Ecto neural progenitor cell (in vitro differentiated cells): ENCODE measurements at regions not wholly inside any gene's neighbourhood (a gene's known extent, or its start where the extent isn't known, plus 50 kb on each side); places are given as distances from the start of the nearest gene placed in this dataset.

Source experiments
- DNase-seq: peaks from one replicate; pipeline ENCODE4 v3.0.0-alpha.2; 2018; ENCODE audit warnings: low spot score

- DNase-seq, result no peak
Observed at GRCh38 chr6:14455876-14456648, 338.5 kb downstream of the CD83 start.

- DNase-seq, result no peak
Observed at GRCh38 chr6:14456941-14457340, 339.4 kb downstream of the CD83 start.

- DNase-seq, result no peak
Observed at GRCh38 chr6:14458669-14459266, 341.2 kb downstream of the CD83 start.

GRCh38 chr6:14459315-14459714 is 341.7 kb downstream of the CD83 start:
- DNase-seq, result no peak

- no peak for DNase-seq
Observed at GRCh38 chr6:14460556-14460955, 343.0 kb downstream of the CD83 start.

GRCh38 chr6:14462135-14462534 is 344.6 kb downstream of the CD83 start:
- no peak for DNase-seq

GRCh38 chr6:14462566-14462965 is 345.0 kb downstream of the CD83 start:
- DNase-seq, result no peak

- DNase-seq, result no peak
Observed at GRCh38 chr6:14463110-14463509, 345.5 kb downstream of the CD83 start.

GRCh38 chr6:14464055-14464454 is 346.5 kb downstream of the CD83 start:
- DNase-seq, result no peak

GRCh38 chr6:14464716-14465115 is 347.1 kb downstream of the CD83 start:
- DNase-seq, result no peak

- no peak for DNase-seq
Observed at GRCh38 chr6:14466278-14466677, 348.7 kb downstream of the CD83 start.

- DNase-seq, result no peak
Observed at GRCh38 chr6:14467591-14467990, 350.0 kb downstream of the CD83 start.

GRCh38 chr6:14468647-14469321 is 351.2 kb downstream of the CD83 start:
- DNase-seq, result no peak

GRCh38 chr6:14470101-14470500 is 352.5 kb downstream of the CD83 start:
- DNase-seq, result no peak

- no peak for DNase-seq
Observed at GRCh38 chr6:14470671-14471070, 353.1 kb downstream of the CD83 start.

GRCh38 chr6:14472255-14472985 is 354.8 kb downstream of the CD83 start:
- DNase-seq, result no peak

- no peak for DNase-seq
Observed at GRCh38 chr6:14472986-14473337, 355.4 kb downstream of the CD83 start.

- no peak for DNase-seq
Observed at GRCh38 chr6:14474816-14475215, 357.2 kb downstream of the CD83 start.

- no peak for DNase-seq
Observed at GRCh38 chr6:14475306-14475705, 357.7 kb downstream of the CD83 start.

- DNase-seq, result no peak
Observed at GRCh38 chr6:14476793-14477531, 359.4 kb downstream of the CD83 start.

- no peak for DNase-seq
Observed at GRCh38 chr6:14477559-14477958, 360.0 kb downstream of the CD83 start.
